GM08714 (cell line): ENCODE measurements at regions not wholly inside any gene's neighbourhood (a gene's known extent, or its start where the extent isn't known, plus 50 kb on each side); places are given as distances from the start of the nearest gene placed in this dataset.

Experiments used
- H3K4me3 ChIP-seq: fragments of 200-500 bp; sonication (Bioruptor generic); 2 replicates; pipeline ENCODE4 v1.5.1; 2014; ENCODE audit warnings: mild to moderate bottlenecking, low read length, inconsistent platforms
- ZNF274 ChIP-seq: IDR thresholded peaks from 2 replicates; pipeline ENCODE4 v1.6.1; 2012; ENCODE audit warnings: mild to moderate bottlenecking, low read depth, low read length

DNA sequence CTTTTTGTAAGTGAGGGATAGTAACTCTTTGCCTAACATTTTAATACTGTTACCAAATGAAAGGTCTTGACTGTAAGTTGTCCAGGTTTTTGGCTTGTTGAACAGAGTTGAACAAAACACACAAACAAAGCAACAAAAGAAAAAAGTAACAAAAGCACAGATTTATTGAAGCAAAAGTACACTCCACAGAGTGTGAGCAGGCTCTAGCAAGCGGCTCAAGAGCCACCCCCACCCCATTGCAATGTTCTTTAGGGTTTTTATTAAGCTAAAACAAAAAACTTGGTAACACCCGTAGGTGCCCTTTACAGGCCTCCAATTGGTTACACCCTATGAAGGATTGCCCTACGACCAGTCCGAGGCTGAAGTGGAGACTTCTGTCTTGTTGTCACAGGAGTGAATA is 197.4 kb upstream of the MAP3K1 start:
- H3K4me3 ChIP-seq: no peak overlapping the region
- TF ChIP-seq ZNF274: no peak

DNA sequence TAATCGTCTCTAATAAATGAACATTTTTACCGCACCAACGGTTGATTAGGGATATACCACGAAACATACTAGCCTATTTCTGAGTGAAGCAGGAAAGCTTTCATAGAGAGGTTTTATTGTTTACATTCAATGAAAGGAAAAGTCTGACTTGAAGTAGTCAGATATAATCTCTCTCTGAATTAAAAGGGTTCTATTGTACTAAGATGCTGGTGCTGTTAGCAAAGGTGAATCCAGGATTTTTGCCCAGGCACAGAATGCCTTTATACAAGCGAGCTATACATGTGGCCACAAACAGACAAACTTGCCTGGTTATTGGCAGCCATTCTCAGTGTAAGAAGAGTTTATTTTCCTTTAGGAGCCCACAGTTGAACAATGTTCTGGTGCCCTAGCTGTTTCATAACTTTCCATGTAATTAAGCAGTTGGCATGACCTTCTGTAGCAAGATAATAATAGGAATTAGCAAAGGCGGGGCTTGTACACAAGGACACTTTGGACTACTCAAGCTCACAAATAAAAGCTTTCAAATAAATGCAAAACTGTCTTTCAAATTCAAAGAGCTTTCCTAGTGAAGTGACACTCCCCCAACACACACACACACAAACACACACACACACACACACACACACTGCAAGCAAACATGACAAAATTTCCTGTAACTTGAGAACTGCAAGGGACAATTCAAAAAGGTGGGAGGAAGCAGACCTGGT is 198.7 kb upstream of the MAP3K1 start:
- no peak overlapping the region for H3K4me3 ChIP-seq
- no peak for TF ChIP-seq ZNF274

DNA sequence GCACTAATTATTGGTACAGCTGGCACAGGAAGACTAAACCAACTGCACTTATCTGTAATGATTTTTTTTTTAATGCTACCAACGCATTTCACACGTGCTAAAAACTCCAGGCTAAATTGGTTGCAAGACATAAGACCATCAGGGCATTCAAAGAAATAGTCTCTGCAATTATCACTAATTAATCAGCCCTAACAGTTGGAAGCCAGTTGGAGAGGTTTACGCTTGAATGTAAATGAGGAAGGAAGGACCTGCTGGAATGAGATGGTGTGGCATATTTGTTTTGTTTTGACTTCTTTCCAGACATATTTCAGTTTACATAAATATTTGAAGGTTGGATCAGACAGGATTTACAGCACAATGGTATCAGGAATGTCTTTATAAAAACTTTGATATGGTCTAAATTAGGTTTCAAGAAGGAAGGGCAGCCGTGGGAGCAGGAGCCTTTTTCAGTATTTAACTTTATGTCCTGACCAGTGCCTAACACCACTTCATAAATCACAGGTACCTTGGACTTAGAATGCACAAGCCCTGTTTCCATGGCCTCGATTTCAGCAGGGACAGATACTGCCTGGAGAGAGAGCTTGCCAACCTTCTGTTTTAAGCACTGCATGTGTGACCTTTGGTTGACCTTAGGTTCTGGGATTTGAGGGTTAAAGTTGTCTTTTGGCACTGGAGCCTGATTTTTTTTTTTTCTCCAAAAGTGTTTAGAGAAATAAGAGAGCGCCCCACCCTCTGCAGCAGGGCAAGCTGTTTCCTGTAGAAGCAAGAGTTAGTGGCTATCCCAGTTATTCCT is 199.8 kb upstream of the MAP3K1 start:
- TF ChIP-seq ZNF274: no peak
- no peak overlapping the region for H3K4me3 ChIP-seq

DNA sequence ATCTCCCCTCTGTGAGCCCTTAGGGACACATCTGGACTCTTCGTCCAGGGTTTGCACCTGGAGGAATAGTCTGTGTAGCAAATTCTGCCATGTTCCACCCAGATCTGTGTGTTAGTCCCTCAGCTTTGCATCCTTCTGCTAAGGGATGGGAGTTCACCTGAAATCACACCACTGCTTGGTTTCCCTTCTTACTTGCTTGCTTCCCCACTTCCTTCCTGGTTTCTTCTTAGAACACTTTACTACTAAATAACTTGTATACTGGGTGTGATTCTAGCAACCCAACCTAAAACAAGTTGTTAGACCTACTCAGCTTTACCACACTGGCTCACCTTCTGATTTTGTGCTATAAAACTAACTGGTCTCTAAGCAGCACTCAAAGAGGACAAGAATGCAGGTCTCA is 202.6 kb upstream of the MAP3K1 start:
- H3K4me3 ChIP-seq: no peak overlapping the region
- no peak for TF ChIP-seq ZNF274

DNA sequence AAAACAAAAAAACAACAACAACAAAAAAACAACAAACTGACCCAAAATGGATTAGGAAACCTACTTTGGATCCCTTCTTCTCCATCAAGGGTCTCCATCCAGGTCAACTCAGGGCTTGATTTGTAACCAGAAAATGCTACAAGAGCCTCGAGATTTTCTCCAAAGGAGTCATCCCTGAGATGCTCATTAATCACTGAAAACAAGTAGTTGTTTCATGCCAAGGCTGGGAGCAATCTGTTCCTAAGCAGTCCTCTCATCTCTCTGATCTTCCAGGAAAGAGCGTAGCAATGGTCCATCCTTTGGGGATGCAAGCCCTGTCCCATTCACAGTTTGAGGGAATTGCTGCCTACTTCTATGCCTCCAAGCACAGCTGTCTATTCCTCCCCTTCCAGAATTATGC is 203.0 kb upstream of the MAP3K1 start:
- H3K4me3 ChIP-seq: no peak overlapping the region
- no peak for TF ChIP-seq ZNF274

DNA sequence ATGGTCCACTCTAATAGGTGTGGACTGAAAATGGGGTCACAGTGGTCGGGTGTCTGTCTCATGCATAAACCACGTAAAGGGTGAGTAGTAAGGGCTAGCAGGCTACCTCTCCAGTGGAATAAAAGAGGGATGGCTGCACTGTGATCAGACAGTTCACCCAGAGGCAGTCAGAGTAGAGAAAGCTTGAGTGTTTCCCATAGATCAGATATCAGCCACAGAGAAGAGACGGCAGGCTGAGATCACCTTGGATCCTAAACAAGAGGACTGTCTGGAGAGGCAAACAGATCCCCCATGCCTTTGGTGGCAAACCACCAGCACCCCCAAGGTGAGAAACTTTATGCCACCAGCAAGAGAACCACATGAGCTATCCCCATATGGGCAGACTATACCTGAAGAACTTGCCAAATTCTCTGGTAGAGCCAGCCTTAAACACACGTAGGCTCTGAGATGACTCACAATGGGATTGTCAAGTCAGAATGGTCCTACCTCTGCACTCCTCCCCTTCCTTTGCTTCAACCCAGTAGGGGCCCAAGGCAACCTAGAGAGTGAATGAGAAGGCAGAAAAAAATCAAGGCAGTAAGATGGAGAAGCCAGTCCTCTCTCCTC is 205.2 kb upstream of the MAP3K1 start:
- TF ChIP-seq ZNF274: no peak
- H3K4me3 ChIP-seq: no peak overlapping the region

DNA sequence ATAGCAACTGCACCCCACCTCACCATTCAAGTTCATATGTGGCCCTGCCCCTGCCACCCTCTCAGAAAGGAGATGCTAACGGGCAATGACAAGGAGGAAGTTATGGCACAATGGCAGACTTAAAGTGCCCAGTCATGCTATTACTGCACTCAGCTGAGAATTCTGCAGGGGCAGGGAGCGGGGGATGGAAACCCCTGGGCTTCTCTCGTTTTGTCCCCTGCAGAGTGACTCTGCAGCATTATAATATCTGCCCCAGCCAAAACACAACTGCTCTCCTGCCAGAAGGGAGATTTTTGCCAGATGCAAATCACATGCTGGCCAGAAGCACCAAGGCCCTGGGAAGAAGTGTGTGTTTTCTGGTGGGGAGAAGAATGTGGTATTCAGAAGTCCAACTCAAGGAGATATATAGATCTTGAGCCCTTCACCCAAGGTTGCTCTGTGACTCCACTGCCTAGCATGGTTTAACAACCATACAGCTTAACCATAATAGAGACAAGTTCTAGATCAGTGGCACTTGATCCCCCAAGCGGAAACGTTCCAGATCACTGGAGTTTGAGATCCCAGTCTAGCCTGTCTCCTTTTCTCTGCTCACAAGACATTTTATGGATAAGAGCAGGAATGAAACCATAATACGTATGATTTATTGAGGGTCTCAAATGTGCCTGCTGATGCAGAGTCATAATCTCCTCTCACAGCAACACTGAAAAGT is 207.0 kb upstream of the MAP3K1 start:
- H3K4me3 ChIP-seq: no peak overlapping the region
- TF ChIP-seq ZNF274: no peak

DNA sequence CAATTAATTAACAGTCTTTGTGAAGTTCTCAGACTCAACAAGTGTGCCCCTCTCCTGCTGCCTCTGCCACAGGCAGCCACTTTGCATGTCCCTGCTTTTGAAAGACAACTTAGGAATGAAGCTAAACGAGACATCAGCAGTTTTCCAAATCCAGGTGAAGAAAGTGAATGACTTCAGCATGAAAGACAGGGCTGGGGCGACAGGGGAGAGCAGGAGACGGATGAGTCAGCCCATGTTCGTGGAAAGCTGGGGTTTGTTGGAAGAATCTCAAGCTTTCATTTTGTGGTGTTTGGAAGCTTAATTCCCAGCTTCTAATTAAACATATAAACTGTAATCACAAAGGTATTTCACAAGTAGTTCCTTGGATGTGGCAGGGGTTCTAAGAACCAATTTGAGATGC is 207.8 kb upstream of the MAP3K1 start:
- TF ChIP-seq ZNF274: no peak
- H3K4me3 ChIP-seq: no peak overlapping the region

DNA sequence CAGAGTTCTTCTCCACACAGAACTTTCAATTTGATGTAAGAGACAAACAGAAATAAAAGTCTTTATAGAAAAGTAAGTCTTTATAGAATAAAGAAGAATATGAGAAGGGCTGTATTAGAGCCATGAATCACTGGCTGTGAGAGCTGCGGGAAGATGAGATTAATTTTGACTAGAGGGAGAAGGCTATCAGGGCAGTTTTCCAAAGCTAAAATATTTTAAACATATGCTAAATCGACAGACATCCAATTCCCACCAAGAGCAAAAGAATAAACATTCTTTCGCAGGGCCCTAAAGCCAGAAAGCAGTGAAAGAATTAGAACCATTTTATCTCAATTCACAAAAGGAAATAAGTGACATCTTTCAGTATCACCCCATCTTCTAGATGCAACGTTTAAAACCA is 208.3 kb upstream of the MAP3K1 start:
- TF ChIP-seq ZNF274: no peak
- H3K4me3 ChIP-seq: no peak overlapping the region

DNA sequence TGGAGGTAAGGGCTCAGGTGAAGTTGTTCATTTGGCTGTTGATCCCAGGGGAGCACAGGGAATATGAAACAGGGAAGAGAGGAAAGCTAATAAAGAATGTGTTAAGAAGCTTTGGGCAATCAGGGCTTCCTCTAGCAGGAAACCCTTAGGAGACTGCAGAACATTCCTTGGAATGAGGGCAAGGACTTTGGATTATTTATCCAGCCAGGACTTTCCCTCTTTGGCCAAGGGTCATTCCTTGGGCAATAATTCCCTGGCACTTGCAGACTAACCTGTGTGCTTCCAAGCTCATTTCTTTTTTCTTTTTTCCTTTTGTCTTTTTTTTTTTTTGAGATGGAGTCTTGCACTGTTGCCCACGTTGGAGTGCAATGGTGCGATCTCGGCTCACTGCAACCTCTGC is 209.2 kb upstream of the MAP3K1 start:
- no peak for TF ChIP-seq ZNF274
- H3K4me3 ChIP-seq: no peak overlapping the region

DNA sequence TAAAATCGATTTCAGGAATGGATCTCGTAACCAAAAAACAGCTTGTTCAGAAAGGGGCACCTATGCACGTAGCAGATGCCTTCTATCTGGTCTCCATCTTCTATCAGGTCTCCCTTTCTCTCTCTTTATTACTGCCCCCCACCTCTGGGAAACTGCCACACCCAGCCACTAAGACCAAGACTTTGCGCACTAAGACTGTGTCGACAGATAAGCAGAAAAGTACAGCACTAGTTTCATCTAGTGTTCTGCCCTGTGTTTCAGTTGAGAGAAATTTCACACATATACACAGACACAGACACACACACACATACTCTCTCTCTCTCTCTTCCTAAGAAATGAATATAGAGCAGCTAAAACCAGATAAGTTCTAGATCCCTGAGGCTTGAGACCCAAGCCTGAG is 210.1 kb upstream of the MAP3K1 start:
- no peak for TF ChIP-seq ZNF274
- H3K4me3 ChIP-seq: no peak overlapping the region

DNA sequence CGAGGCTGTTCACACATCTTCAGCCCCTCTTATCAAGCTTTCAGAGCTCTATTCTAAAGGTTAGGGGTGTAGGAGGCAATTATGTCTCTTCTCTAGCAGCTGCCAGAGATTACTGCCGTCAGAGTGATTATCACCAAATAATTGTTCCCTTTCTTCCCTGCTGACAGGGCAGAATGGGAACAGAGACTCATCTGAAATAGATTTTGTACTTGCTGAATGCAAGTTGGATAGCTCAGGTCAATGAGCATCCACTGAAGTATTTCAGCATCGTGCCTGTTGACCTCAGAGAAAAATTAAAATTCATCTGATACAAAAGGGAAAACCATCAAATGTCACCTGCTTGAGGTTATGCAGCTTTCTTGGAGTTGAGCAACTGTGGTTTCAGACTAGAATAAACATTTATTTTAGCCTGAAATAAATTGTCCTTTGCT is 213.7 kb upstream of the MAP3K1 start:
- no peak overlapping the region for H3K4me3 ChIP-seq
- no peak for TF ChIP-seq ZNF274

DNA sequence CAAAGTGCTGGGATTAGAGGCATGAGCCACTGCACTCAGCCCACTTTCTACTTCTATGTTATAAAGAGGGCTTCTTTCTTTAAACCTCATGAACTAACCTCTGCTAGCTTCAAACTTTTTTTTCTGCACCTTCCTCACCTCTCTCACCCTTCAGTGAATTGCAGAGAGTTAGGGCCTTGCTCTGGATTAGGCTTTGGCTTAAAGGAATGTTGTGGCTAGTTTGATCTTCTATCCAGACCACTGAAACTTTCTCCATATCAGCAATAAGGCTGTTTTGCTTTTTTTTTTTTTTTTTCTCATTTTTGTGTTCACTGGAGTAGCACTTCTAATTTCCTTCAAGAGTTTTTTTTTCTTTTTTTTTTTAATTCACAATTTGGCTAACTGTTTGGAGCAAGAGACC is 216.4 kb upstream of the MAP3K1 start:
- no peak for TF ChIP-seq ZNF274
- H3K4me3 ChIP-seq: no peak overlapping the region

DNA sequence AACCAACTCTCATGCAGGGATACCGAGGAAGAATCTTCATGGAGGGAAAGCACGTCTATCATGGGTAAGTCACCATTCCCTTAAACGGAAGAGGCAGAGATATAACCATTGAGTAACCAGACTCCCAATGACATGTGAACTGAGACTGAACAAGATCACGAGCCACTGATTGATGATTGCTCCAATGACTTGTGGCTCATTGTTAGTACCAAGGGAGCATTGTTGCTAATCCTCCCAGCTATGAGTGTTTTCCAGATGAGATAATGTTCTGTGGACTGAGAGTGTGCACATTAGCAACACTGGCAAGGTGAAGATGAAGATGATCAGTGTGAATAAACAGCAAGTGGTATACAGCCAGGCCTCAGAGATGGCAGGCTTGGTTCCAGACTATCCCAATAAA is 219.2 kb upstream of the MAP3K1 start:
- TF ChIP-seq ZNF274: no peak
- no peak overlapping the region for H3K4me3 ChIP-seq
